ENCODE measurements at regions not wholly inside any gene's neighbourhood (a gene's known extent, or its start where the extent isn't known, plus 50 kb on each side); places are given as distances from the start of the nearest gene placed in this dataset.

- TF ChIP-seq POLR2AphosphoS5 (IDR thresholded peaks at IDR 0.05; ENCODE audit: low read depth) (no peak), CTCF (IDR thresholded peaks at IDR 0.05; ENCODE audit: insufficient read depth, low read length) (no peak)
Measured at GRCh38 chr4:53959343-53960120, 104.9 kb downstream of the CHIC2 start.
